Ovary (tissue), 7 donors: ENCODE measurements at regions not wholly inside any gene's neighbourhood (a gene's known extent, or its start where the extent isn't known, plus 50 kb on each side); places are given as distances from the start of the nearest gene placed in this dataset.

Experiments used
- DNase-seq, 5 donors: peaks; one replicate each; pipeline ENCODE4 v3.0.0-alpha.2; 2019 to 2020
- H3K27ac ChIP-seq, 2 donors: fragments of 200-600 bp; one replicate each; pipeline versions ENCODE4 v1.5.1 to v1.8.0; 2019 to 2022
- H3K27me3 ChIP-seq: fragments of 200-600 bp; one replicate; pipeline ENCODE4 v1.8.0; 2022
- H3K36me3 ChIP-seq: fragments of 200-600 bp; sonication (generic); one replicate; pipeline ENCODE4 v1.5.1; 2019
- H3K4me1 ChIP-seq: one replicate; pipeline ENCODE4 v1.8.1; 2013; ENCODE audit warnings: mild to moderate bottlenecking, moderate library complexity; ENCODE audit not compliant: insufficient read depth
- H3K4me3 ChIP-seq: fragments of 200-600 bp; sonication (generic); one replicate; pipeline ENCODE4 v1.5.1; 2017
- H3K9me3 ChIP-seq, 2 donors: fragments of 200-600 bp in 1 of 2; sonication (generic) in 1 of 2; one replicate each; pipeline versions ENCODE4 v1.5.1 to v1.8.1; 2013 to 2019; ENCODE audit warnings: mild to moderate bottlenecking in 1 of 2, moderate library complexity in 1 of 2
- CTCF ChIP-seq, 3 donors: fragments of 450-650 bp in 2 of 3; fragments of 200-600 bp in 1 of 3; IDR thresholded peaks; one replicate each; pipeline versions ENCODE4 v1.5.1 to v1.8.0; 2016 to 2022; ENCODE audit warnings: antibody characterized with exemption in 3 of 3, mild to moderate bottlenecking in 1 of 3
- EP300 ChIP-seq: sonication (generic); formaldehyde crosslinking; IDR thresholded peaks from one replicate; pipeline ENCODE4 v1.6.1; 2017; ENCODE audit warnings: antibody characterized with exemption
- POLR2A ChIP-seq: fragments of 450-650 bp; IDR thresholded peaks from one replicate; pipeline ENCODE4 v1.6.1; 2017; ENCODE audit warnings: antibody characterized with exemption, mild to moderate bottlenecking, moderate library complexity
- WGBS, 3 donors: extraction: QIAGEN DNeasy Blood & Tissue Kit in 1 of 3; methylation state at CpG; one replicate each; pipeline versions ENCODE4 v1.1.5 to v1.1.7; 2013 to 2017; 5-methylcytosine and 5-hydroxymethylcytosine counted together
- intact Hi-C, 4 donors: fragments of 100-400 bp; cut with DNase I; formaldehyde crosslinking; loops; one replicate each; pipeline versions ENCODE4 v1.11.0 to v1.15.1; 2022 to 2023
- donor health status: DM: no; HTN: no; CAD: no; lungs with moderate emphysema.
- donor health status: DM: no; HTN: no; CAD: no.
- donor health status: Bipolar disorder and iron deficiency.
- donor health status: DM: no; HTN: no; CAD: no.
- donor health status: DM: yes; HTN: yes; CAD: no.

GRCh38 chr4:108493596-108493931 is 126.8 kb upstream of the RPL34 start:
- TF ChIP-seq POLR2A (no peak), CTCF (IDR thresholded peaks at IDR 0.05) (no peak), EP300 (no peak)
- no peak for DNase-seq
- H3K36me3 ChIP-seq: no peaks in the 10 kb centered on the region
- no peaks in the 10 kb centered on the region for H3K9me3 ChIP-seq
- intact Hi-C loops: no loop called here
- H3K27ac ChIP-seq: no peak overlapping the region
- no peaks in the 10 kb centered on the region for H3K4me1 ChIP-seq
- H3K4me3 ChIP-seq: no peak overlapping the region
- H3K27me3 ChIP-seq: no peaks in the 10 kb centered on the region

GRCh38 chr4:108492816-108493595 is 127.4 kb upstream of the RPL34 start:
- WGBS, 3 donors: 53 to 59% (median 57%) methylated on average over 4 of the region's 4 CpGs
- Histone ChIP-seq H3K27ac (no peak overlapping the region), H3K4me3 (no peak overlapping the region), H3K27me3 (no peaks in the 10 kb centered on the region), H3K4me1 (no peaks in the 10 kb centered on the region), H3K36me3 (no peaks in the 10 kb centered on the region), H3K9me3 (no peaks in the 10 kb centered on the region)
- DNase-seq: no peak
- TF ChIP-seq POLR2A (no peak), CTCF (IDR thresholded peaks at IDR 0.05) (no peak), EP300 (no peak)
- intact Hi-C loops: no loop called here

GRCh38 chr4:108488865-108489264 is 131.5 kb upstream of the RPL34 start:
- Histone ChIP-seq H3K27me3 (no peaks in the 10 kb centered on the region), H3K36me3 (no peaks in the 10 kb centered on the region), H3K27ac (no peak overlapping the region), H3K4me1 (no peaks in the 10 kb centered on the region), H3K9me3 (no peaks in the 10 kb centered on the region), H3K4me3 (no peak overlapping the region)
- TF ChIP-seq CTCF (IDR thresholded peaks at IDR 0.05): no peak
- no peak for TF ChIP-seq EP300
- no peak for TF ChIP-seq POLR2A
- WGBS, 3 donors: 50 to 62% (median 56%) methylated on average over 1 of the region's 1 CpG
- DNase-seq: no peak
- intact Hi-C loops: no loop called here

GRCh38 chr4:108486046-108486445 is 134.3 kb upstream of the RPL34 start:
- 35 to 96% (median 48%) methylated on average over 1 of the region's 1 CpG for WGBS, 3 donors
- no peak for TF ChIP-seq EP300
- no peak for TF ChIP-seq CTCF (IDR thresholded peaks at IDR 0.05)
- no peak for TF ChIP-seq POLR2A
- Histone ChIP-seq H3K4me1 (no peaks in the 10 kb centered on the region), H3K27me3 (no peaks in the 10 kb centered on the region), H3K9me3 (no peaks in the 10 kb centered on the region), H3K36me3 (no peaks in the 10 kb centered on the region), H3K4me3 (no peak overlapping the region), H3K27ac (no peak overlapping the region)
- DNase-seq: no peak
- intact Hi-C loops: no loop called here
